Activated CD4-positive, CD25-positive, alpha-beta regulatory T cell treated with anti-CD3 and anti-CD28 coated beads, Interleukin-2, amount 50 U/mL, for 16 hours (primary cell): ENCODE measurements at regions not wholly inside any gene's neighbourhood (a gene's known extent, or its start where the extent isn't known, plus 50 kb on each side); places are given as distances from the start of the nearest gene placed in this dataset.

ENCODE experiments used
- DNase-seq: peaks from one replicate; pipeline ENCODE4 v3.0.0-alpha.2; 2020; ENCODE audit warnings: low read depth, low spot score

DNA sequence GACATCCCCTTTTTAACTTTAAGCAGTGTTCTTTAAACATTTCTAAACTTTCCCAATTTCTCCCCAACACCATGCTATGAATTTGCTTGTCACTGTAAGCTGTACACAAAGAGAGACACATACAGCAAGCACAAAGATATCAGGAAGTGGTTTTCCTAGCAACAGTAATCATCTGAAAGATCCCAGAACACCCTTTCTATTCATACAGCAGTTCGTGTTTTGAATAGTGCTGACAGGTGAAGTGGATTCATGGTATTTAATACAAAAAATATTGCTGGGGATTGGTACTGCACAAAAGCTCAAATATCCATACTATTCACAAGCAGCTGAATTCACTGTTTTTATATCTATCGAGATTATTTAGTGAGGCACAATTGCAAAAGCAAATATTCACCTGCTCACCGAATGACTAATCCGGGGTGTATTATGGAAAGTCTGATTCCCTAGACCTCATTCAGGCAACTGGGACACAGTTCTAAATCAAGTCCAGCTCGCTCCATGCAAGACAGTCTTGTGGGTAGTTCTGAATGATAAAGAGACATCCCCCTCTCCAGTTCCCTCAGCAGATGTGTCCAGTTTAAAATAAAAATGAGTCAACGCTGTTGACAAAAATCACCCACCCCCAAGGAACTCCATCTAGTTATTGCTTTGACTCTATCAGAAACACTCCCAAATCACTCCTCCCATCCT lies 107.1 kb upstream of the TSHZ2 start:
- no peak for DNase-seq

DNA sequence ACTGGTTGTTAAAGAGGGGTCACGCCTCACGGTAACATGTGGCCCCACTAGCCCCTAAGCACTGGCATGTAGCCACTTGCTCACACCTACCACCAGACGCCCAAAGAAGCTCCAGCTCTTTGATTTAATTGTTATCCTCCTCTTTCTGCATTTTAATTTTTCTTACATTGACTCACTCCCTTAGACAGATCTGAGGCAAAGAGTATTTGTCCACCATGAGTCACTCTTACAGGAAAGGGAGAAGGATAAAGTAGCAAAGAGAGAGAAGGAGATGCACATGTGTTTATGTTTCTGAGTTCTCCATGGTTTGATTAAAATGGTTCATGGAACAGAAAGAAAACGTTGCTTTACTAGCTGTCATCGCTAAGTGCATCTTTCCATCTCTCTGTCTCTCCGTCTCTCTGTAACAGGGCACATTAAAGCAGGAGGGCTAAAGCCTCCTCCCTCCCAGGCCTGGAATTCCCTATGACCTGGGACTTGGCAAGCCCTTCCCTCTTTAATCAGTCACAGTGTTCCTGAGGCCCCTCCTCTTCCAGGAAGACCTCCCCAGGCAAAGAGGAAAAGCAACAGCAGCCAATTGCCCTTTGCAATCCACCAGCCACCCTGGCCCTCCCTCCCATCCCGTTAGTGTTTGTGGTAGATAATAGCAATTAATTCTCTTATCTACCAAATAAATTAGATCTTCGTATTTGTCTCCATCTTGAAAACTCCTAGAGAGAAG lies 112.8 kb upstream of the TSHZ2 start:
- no peak for DNase-seq

DNA sequence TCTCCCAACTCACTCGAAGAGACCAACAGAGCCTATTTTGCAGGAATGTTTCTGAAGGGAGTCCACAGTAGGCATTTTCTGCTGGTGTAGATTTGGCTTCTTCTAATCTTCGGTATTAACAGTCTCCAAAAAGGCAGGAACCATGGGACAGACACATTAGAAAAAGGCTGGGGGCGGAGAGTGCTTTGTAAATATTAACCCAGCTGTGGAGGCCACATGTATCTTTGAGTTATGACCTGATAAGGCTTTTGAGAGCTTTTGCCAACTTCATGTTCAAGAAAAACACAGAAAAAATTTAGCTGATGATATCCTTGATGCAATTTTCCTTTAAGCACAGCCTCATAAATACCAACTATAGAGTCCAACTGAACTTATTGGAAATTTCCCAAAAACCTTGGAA lies 119.4 kb upstream of the TSHZ2 start:
- DNase-seq = no peak

DNA sequence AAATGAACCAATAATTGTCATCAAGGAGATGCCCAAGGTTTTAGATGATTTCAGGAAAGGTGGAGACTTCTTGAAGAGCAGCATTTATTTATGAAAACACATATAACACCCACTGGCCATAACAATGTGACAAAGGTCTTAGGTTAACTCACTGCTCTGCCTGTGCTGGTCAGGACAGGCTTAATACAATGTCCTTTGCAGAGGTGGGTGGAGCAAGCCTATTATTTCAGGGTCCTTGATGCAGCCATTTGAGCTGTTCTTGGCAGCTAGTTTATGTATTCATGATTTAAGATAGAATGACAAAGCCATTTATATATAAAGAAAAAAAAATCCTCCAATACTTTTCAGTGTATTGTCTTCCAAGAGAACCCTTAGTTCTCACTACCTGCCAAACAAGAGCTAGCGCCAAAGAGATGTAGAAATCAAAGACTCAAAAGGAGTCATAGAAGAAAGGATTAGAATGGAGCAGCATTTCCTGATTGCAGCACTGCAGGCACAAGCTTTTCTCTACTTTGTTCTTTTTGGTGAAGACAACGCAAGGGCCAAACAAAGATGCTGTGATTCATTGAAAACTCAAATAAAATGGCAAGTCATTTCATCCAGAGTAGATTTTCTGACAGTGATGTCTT lies 124.3 kb upstream of the TSHZ2 start:
- DNase-seq = no peak

DNA sequence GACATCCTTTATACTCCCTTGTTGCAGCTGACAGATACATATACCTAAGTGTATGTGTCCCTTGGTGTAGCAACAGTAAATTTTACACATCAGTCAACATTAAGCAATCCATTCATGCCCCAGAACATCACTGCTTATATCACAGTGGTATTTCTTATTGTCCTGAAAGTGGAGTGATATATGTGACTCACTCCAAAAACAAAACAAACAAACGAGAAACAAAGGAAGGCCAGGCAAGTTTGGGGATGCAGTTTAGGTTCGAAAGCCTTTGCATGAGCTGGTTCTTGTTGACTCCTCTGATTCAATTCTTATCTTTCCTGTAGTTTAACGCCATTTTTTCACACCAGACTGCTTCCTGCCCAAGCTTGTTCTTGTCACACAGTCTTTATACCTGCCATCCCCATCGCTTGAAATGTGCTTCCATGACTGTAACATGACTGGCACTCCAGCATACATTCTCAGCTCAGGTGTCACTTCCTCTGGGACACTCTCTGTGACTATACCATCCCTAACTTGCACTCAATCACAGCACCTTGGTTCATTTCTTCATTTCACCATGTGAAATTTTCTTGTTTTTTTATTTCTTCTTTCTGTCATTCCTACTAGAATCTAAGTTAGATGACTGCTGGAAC lies 125.0 kb upstream of the TSHZ2 start:
- DNase-seq = no peak

- no peak for DNase-seq
Measured at GRCh38 chr20:52845044-52845443, 127.1 kb upstream of the TSHZ2 start.

DNA sequence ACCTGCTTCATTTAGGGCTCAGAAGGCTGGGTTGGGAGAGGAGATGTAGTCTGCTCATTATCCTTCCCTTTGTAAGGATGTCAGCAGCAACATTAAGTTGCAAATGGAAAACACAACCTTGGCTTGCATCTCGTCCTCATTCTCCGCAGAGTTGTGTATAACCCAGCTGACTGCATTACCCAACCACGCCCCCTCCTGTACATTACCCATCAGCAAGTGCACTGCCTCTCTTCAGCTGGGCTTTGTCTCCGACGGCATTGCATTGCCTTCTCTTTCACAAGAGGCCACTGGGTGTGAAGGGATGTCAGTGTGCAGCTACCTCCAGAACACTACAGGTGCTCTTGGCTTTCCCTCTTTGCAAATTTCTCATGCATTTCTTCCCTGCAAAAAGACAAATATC lies 128.7 kb upstream of the TSHZ2 start:
- DNase-seq = no peak

DNA sequence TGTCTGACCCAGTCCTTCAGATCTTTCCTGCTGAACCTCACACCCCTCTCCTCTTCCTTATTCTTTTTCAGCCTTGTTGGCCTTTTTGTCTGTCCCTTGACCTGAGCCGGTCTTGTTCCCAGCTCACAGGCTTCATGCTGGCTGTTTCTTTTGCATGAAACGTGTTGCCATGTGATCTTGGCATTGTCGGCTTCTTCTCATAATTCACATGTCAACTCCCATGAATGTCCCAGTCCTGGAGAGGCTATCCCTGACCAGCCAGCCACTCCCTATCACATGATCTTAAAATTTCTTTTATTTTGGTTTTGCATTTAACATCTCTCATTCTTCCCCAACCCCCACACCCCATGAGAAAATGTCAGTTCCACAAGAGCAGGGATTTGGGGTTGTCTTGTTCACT lies 131.2 kb upstream of the TSHZ2 start:
- no peak for DNase-seq

- no peak for DNase-seq
Measured at GRCh38 chr20:52840041-52840440, 132.1 kb upstream of the TSHZ2 start.

DNA sequence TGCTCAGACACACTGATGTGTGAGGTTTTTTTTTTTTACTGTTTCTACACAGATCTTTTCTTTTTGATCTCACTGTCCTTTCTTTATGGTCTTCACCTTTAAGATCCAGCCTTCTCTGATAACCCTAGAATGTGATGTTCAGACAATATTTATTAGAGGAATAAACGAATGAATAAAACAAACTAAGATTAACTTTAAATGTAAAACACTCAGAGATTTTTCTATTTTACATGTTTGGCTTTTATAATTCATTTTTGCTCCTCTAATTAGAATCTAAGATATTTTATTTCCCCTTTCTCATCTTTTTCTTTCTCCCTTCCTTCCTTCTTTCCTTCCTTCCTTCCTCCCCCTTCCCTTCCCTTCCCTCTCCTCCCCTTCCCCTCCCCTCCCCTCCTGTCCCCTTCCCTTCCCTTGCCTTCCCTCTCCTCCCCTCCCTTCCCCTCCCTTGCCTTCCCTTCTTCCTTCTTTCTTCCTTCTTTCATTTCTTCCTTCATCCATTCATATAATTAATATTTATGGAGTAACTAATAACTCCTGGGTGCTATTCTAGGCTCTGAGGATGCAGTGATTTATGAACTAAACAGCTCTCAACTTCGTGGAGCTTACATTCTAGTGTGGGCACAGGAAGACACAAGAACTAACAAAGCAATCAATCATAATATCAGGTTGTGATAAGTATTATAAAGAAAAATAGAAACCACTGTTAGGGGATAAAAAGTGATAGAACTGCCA lies 133.5 kb upstream of the TSHZ2 start:
- DNase-seq = no peak

DNA sequence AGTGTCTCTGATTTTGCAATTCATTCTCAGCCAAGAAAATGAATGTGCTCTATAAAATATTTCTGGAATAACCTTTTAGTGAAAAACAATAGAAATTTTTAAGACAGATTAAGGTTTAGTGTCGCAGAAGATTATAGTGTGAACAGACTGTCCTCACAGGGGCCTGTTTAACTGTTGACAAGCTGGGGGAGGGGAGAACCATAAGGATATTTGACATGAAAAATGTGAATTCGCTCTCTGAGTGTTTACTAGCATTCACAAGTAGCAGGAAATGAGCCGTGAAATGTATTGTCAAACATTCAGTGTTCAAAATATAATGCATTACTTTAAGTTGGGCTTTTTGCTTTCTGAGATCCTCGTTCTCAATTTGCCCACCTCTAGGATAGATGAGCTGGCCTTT lies 134.8 kb upstream of the TSHZ2 start:
- DNase-seq = no peak

DNA sequence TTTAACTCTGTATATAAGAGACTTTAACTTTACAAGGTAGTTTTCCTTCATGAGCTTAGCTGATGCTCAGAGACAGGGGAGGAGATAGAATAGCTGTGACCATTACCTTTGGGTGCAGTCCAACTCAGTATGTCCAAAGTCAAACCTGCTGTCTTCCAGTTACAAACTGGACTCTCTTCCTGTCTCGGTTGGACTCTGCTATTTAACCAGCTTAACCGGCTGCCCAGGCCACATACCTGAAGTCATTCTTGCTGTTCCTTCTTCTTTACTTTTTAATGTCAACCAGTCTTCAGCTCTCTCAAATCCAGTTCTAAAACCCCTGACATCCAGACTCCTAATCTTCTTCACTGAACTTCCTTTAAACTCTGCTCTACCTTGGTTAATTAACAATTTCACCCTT lies 138.3 kb upstream of the TSHZ2 start:
- DNase-seq = no peak

GRCh38 chr20:52832151-52832774 lies 139.9 kb upstream of the TSHZ2 start:
- no peak for DNase-seq

DNA sequence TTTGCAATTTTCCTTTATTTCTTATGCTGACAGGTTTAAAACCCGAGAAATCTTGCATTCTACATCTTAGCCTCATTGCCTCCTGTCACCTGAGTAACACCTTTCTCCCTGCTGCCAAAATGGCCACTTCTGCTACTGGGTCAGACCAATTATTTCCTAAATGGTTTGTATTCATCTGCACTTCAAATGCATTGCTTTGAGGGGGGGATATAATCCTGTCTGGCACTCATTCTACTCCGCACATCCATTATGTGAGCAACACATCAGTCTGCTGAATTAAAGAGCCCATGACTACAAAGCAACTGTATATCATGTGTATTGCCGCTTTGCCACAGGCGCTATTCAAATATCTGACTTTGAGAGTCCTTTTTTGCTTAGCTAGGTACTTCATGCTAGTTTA lies 141.6 kb upstream of the TSHZ2 start:
- DNase-seq = no peak

DNA sequence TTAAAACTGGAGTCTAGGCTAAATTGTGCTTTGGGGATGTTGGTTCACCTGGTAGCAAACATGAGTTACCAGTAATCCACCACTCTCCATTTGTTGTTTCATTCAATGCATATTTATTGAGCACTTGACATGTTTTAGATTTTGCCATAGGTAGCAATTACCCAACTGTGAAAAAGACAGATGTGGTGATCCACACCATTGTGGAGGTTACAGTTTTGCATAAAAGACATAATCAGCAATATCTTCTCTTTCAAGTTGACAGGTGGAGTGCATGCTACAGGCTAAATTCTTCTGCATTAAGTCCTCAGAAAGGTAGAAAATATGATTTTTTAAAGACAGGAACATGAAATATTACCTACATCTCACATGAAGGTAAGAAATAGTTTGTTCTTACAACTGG lies 143.0 kb upstream of the TSHZ2 start:
- no peak for DNase-seq

GRCh38 chr20:52828199-52828598 lies 144.0 kb upstream of the TSHZ2 start:
- no peak for DNase-seq

GRCh38 chr20:52826722-52827121 lies 145.4 kb upstream of the TSHZ2 start:
- DNase-seq = no peak

DNA sequence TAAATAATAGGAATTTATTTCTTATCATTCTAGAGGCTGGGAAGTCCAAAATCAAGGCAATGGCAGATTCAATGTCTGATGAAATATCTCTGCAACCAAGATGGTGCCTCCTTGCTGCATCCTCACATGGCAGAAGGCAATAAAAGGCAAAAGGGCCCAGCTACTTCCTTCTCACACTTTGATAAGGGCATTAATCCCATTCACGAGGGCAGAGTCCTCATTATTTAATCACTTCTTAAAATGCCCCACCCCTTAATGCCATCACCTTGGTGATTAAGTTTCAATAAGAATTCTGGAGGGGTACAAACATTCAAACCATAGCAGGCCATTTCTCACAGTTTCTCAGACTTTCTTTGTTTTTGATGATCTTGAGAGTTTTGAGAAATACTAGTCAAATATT lies 145.8 kb upstream of the TSHZ2 start:
- DNase-seq = no peak

DNA sequence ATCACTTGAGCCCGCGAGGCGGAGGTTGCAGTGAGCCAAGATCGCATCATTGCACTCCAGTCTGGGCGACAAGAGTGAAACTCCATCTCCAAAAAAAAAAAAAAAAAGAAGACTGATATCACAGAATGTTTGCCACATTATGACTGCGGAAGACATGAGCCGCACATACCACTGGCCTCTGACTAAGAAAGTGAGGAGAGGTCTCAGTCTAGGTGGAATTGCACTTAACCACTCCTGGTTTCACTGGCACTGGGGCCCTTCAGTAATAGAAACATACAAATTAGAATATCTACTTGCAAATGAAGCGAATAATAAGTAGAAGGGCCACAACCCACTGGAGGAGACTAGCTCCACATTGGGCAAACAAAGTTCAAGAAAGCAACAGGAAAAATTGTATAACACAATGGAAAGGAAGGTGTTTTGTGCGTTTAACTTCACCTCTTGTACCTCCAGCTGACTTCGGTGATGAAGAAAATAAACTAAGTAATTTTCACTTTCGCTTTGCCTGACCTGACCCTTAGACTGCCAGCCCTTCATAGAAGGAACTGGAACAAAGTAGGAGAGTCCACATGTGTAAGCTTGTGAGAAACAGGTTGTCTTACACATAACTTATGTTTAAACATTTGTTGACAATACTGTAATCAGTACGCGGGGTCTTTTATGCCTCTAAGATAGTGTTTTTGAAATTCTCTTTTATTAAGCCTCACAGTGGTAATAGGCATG lies 147.5 kb upstream of the TSHZ2 start:
- no peak for DNase-seq

GRCh38 chr20:52823303-52823702 lies 148.9 kb upstream of the TSHZ2 start:
- DNase-seq = no peak
